Endothelial cell of umbilical vein (primary cell): ENCODE measurements at regions not wholly inside any gene's neighbourhood (a gene's known extent, or its start where the extent isn't known, plus 50 kb on each side); places are given as distances from the start of the nearest gene placed in this dataset.

Experiments
- BruUV-seq: library from RNA; stranded (reverse); fragments of 400-500 nt; replicated peaks from 2 replicates; lab custom pipeline; 2021; lab: Mats Ljungman, UMichigan
- CTCF ChIA-PET: fragments of 300-600, 350-600 bp; sonication (Branson Sonifier 250); formaldehyde crosslinking; loops from one replicate; lab custom pipeline; 2021; ENCODE audit warnings: antibody characterized with exemption, inconsistent platforms; lab: Charles Lee
- POLR2A ChIA-PET: fragments of 300-600, 350-600 bp; sonication (Branson Sonifier 250); formaldehyde crosslinking; loops from one replicate; lab custom pipeline; 2021; ENCODE audit warnings: antibody characterized with exemption, inconsistent platforms; lab: Charles Lee
- DNase-seq: peaks from one replicate; pipeline ENCODE4 v3.0.0-alpha.2; 2011; ENCODE audit warnings: low read depth, low spot score
- FAIRE-seq: peaks from 2 replicates; lab custom pipeline; 2011; peaks lifted over from hg19 to GRCh38; lab: Jason Lieb, UNC
- H2AFZ ChIP-seq: 2 replicates; pipeline ENCODE4 v1.6.0; 2012; ENCODE audit warnings: low read depth, low read length, control low read depth, inconsistent platforms
- H3K27ac ChIP-seq: 2 replicates; pipeline ENCODE4 v1.5.1; 2011; ENCODE audit warnings: low read depth, mild to moderate bottlenecking, control low read depth, low read length, moderate library complexity; ENCODE audit not compliant: insufficient read depth
- H3K27me3 ChIP-seq, 2 experiments: 2 replicates each; pipeline versions ENCODE4 v1.6.0 to v1.6.1; 2011; ENCODE audit warnings: low read length in 2 of 2, mixed read lengths in 1 of 2; ENCODE audit not compliant: control insufficient read depth in 2 of 2, insufficient read depth in 2 of 2
- H3K36me3 ChIP-seq, 2 experiments: 2 replicates in 1 of 2; 3 replicates in 1 of 2; pipeline ENCODE4 v1.5.1; 2011; ENCODE audit warnings: low read length in 2 of 2, mild to moderate bottlenecking in 1 of 2, moderate library complexity in 1 of 2; ENCODE audit not compliant: control insufficient read depth in 2 of 2, insufficient read depth in 2 of 2; ENCODE audit errors: extremely low read depth in 1 of 2
- H3K4me1 ChIP-seq: 3 replicates; pipeline ENCODE4 v1.5.1; 2011; ENCODE audit warnings: mild to moderate bottlenecking, low read length; ENCODE audit not compliant: control insufficient read depth, insufficient read depth; ENCODE audit errors: extremely low read depth
- H3K4me2 ChIP-seq: 2 replicates; pipeline ENCODE4 v1.6.1; 2011; ENCODE audit warnings: low read length, control low read depth, mixed read lengths; ENCODE audit not compliant: insufficient read depth
- H3K4me3 ChIP-seq, 3 experiments: fragments of 200-600 bp in 1 of 3; sonication (generic), shearing (Covaris generic) in 1 of 3; replicated peaks in 1 of 3; 2 replicates each; pipeline ENCODE4 v1.5.1; 2011 to 2016; ENCODE audit warnings: control low read depth in 3 of 3, low read length in 3 of 3, mild to moderate bottlenecking in 2 of 3, inconsistent platforms in 1 of 3, low read depth in 1 of 3, moderate library complexity in 1 of 3; ENCODE audit not compliant: insufficient read depth in 1 of 3
- H3K79me2 ChIP-seq: 2 replicates; pipeline ENCODE4 v1.6.0; 2012; ENCODE audit warnings: low read length, inconsistent platforms; ENCODE audit not compliant: control insufficient read depth, insufficient read depth
- H3K9ac ChIP-seq: replicated peaks from 2 replicates; pipeline ENCODE3; 2011; ENCODE audit warnings: low read length, control low read depth; ENCODE audit not compliant: insufficient read depth; ENCODE audit errors: extremely low read depth
- H3K9me1 ChIP-seq: replicated peaks from 3 replicates; pipeline ENCODE4 v1.6.0; 2011; ENCODE audit warnings: mild to moderate bottlenecking, low read length; ENCODE audit not compliant: control insufficient read depth, insufficient read depth; ENCODE audit errors: extremely low read depth
- H3K9me3 ChIP-seq: replicated peaks from 2 replicates; pipeline ENCODE4 v1.5.1; 2012; ENCODE audit warnings: low read length, inconsistent platforms; ENCODE audit not compliant: control insufficient read depth, insufficient read depth
- H4K20me1 ChIP-seq: replicated peaks from 2 replicates; pipeline ENCODE3; 2011; ENCODE audit warnings: mild to moderate bottlenecking, low read length; ENCODE audit not compliant: control insufficient read depth, insufficient read depth; ENCODE audit errors: extremely low read depth
- CTCF ChIP-seq, 2 donors: IDR thresholded peaks; 1 replicate in 1 of 2; 2 replicates in 1 of 2; pipeline ENCODE4 v1.5.1; 2011; ENCODE audit warnings: low read length in 2 of 2, mild to moderate bottlenecking in 2 of 2, moderate library complexity in 2 of 2, control low read depth in 1 of 2, inconsistent platforms in 1 of 2, low read depth in 1 of 2; ENCODE audit not compliant: insufficient read depth in 1 of 2; ENCODE audit errors: extremely low read depth in 1 of 2
- EZH2 ChIP-seq: IDR thresholded peaks from 2 replicates; pipeline ENCODE4 v1.6.1; 2012; ENCODE audit warnings: borderline replicate concordance, low read depth, mild to moderate bottlenecking, moderate library complexity, low read length, inconsistent platforms; ENCODE audit not compliant: severe bottlenecking
- FOS ChIP-seq: IDR thresholded peaks from 2 replicates; pipeline ENCODE4 v1.6.1; 2011; ENCODE audit warnings: mild to moderate bottlenecking, low read length, moderate library complexity, borderline replicate concordance; ENCODE audit not compliant: insufficient read depth
- GATA2 ChIP-seq: IDR thresholded peaks from 2 replicates; pipeline ENCODE4 v1.7.0; 2011; ENCODE audit warnings: low read depth, mild to moderate bottlenecking, moderate library complexity, mixed read lengths, low read length; ENCODE audit not compliant: insufficient read length, insufficient read depth
- JUN ChIP-seq: IDR thresholded peaks from 2 replicates; pipeline ENCODE4 v1.6.1; 2011; ENCODE audit warnings: borderline replicate concordance, low read depth; ENCODE audit not compliant: insufficient read length, insufficient read depth
- MAX ChIP-seq: IDR thresholded peaks from 2 replicates; pipeline ENCODE4 v1.6.1; 2011; ENCODE audit not compliant: insufficient read depth, insufficient read length
- MYC ChIP-seq: IDR thresholded peaks from one replicate; pipeline ENCODE4 v1.6.1; 2011; ENCODE audit warnings: mild to moderate bottlenecking, low read depth, low read length
- POLR2A ChIP-seq: IDR thresholded peaks from 2 replicates; pipeline ENCODE4 v1.6.1; 2012; ENCODE audit warnings: low read depth, mild to moderate bottlenecking, control low read depth, low read length
- POLR2AphosphoS5 ChIP-seq: IDR thresholded peaks from 2 replicates; pipeline ENCODE4 v1.6.1; 2012; ENCODE audit warnings: low read depth, mild to moderate bottlenecking, control low read depth, low read length, moderate library complexity; ENCODE audit not compliant: insufficient read depth
- dilution Hi-C: fragments of 300-500 bp; cut with MboI; formaldehyde crosslinking; loops from one replicate; pipeline ENCODE4 v1.15.0; 2019; ENCODE audit warnings: low sequenced_read_pairs; ENCODE audit not compliant: extremely low pct_ligation_motif_present
- intact Hi-C: fragments of 100-400 bp; cut with micrococcal nuclease; formaldehyde crosslinking; loops from one replicate; pipeline ENCODE4 v1.10.0; 2022

GRCh38 chr3:76370749-76371520 is 585.6 kb upstream of the ZNF717 start:
- no TSS peak for BruUV-seq
- Histone ChIP-seq H3K9me1 (no peaks in the 10 kb centered on the region), H3K4me3 (no peak overlapping the region), H3K27ac (no peak overlapping the region), H3K4me2 (no peak overlapping the region), H4K20me1 (no peaks in the 10 kb centered on the region), H3K36me3 (no peaks in the 10 kb centered on the region), H3K4me1 (no peaks in the 10 kb centered on the region), H2AFZ (no peak overlapping the region), H3K27me3 (no peaks in the 10 kb centered on the region), H3K79me2 (no peaks in the 10 kb centered on the region), H3K9me3 (peaks cover 2% of the 10 kb centered on the region), H3K9ac (no peak overlapping the region)
- dilution Hi-C loops (no loop called here), intact Hi-C loops (no loop called here)
- DNase-seq = no peak
- TF ChIP-seq POLR2A (no peak), FOS (no peak), GATA2 (no peak), MYC (no peak), JUN (no peak), POLR2AphosphoS5 (no peak), MAX (no peak), CTCF (IDR thresholded peaks at IDR 0.05; ENCODE audit: extremely low read depth in 1 of 2, insufficient read depth in 1 of 2, low read depth in 1 of 2, low read length in 2 of 2) (no peak), EZH2 (no peak)
- FAIRE-seq = no peak
- POLR2A ChIA-PET = no interaction called here
- CTCF ChIA-PET = no interaction called here
